GM12891 (cell line): ENCODE measurements at regions not wholly inside any gene's neighbourhood (a gene's known extent, or its start where the extent isn't known, plus 50 kb on each side); places are given as distances from the start of the nearest gene placed in this dataset.

Experiments
- POLR2A ChIP-seq: IDR thresholded peaks from 2 replicates; pipeline ENCODE4 v1.6.1; 2011; ENCODE audit warnings: low read depth, low read length, control low read depth
- POLR2AphosphoS5 ChIP-seq: IDR thresholded peaks from 2 replicates; pipeline ENCODE4 v1.6.1; 2011; ENCODE audit warnings: low read depth, low read length, control low read depth
- POU2F2 ChIP-seq: IDR thresholded peaks from 2 replicates; pipeline ENCODE4 v1.6.1; 2011; ENCODE audit warnings: low read depth, mild to moderate bottlenecking, control low read depth, low read length, moderate library complexity

- TF ChIP-seq POLR2A (no peak), POLR2AphosphoS5 (no peak), POU2F2 (no peak)
Observed at GRCh38 chr6:23277521-23278179, 708.3 kb downstream of the HDGFL1 start.
